ENCODE measurements at regions not wholly inside any gene's neighbourhood (a gene's known extent, or its start where the extent isn't known, plus 50 kb on each side); places are given as distances from the start of the nearest gene placed in this dataset.

GRCh38 chr4:4735136-4735750 is 124.2 kb upstream of the MSX1 start:
- DNase-seq, result no peak

GRCh38 chr4:4734425-4734824 is 125.0 kb upstream of the MSX1 start:
- DNase-seq, result no peak

- DNase-seq, result no peak
Measured at GRCh38 chr4:4733663-4734062, 125.8 kb upstream of the MSX1 start.

- no peak for DNase-seq
Measured at GRCh38 chr4:4730249-4730648, 129.2 kb upstream of the MSX1 start.

GRCh38 chr4:4729206-4729605 is 130.3 kb upstream of the MSX1 start:
- DNase-seq, result no peak

- DNase-seq, result no peak
Measured at GRCh38 chr4:4727536-4727935, 131.9 kb upstream of the MSX1 start.

- DNase-seq, result no peak
Measured at GRCh38 chr4:4726051-4726450, 133.4 kb upstream of the MSX1 start.

- DNase-seq, result no peak
Measured at GRCh38 chr4:4724321-4724720, 135.1 kb upstream of the MSX1 start.

- DNase-seq, result no peak
Measured at GRCh38 chr4:4721636-4722035, 137.8 kb upstream of the MSX1 start.

- no peak for DNase-seq
Measured at GRCh38 chr4:4720646-4721045, 138.8 kb upstream of the MSX1 start.

GRCh38 chr4:4719436-4719835 is 140.0 kb upstream of the MSX1 start:
- no peak for DNase-seq

- DNase-seq, result no peak
Measured at GRCh38 chr4:4717692-4718091, 141.8 kb upstream of the MSX1 start.

- DNase-seq, result no peak
Measured at GRCh38 chr4:4714331-4714730, 145.1 kb upstream of the MSX1 start.

- no peak for DNase-seq
Measured at GRCh38 chr4:4712800-4713528, 146.5 kb upstream of the MSX1 start.

- no peak for DNase-seq
Measured at GRCh38 chr4:4711902-4712301, 147.6 kb upstream of the MSX1 start.

GRCh38 chr4:4709736-4710135 is 149.7 kb upstream of the MSX1 start:
- DNase-seq, result no peak

- no peak for DNase-seq
Measured at GRCh38 chr4:4704267-4704666, 155.2 kb upstream of the MSX1 start.

GRCh38 chr4:4697584-4697983 is 155.7 kb upstream of the STX18 start:
- no peak for DNase-seq

- DNase-seq, result no peak
Measured at GRCh38 chr4:4696530-4696929, 154.7 kb upstream of the STX18 start.

GRCh38 chr4:4695497-4695896 is 153.6 kb upstream of the STX18 start:
- no peak for DNase-seq

- no peak for DNase-seq
Measured at GRCh38 chr4:4694827-4695226, 153.0 kb upstream of the STX18 start.

- DNase-seq, result no peak
Measured at GRCh38 chr4:4694296-4694772, 152.5 kb upstream of the STX18 start.

- DNase-seq, result no peak
Measured at GRCh38 chr4:4693755-4694295, 152.0 kb upstream of the STX18 start.

GRCh38 chr4:4693258-4693657 is 151.4 kb upstream of the STX18 start:
- DNase-seq, result no peak

- no peak for DNase-seq
Measured at GRCh38 chr4:4690854-4691253, 149.0 kb upstream of the STX18 start.
